PC-3 (cell line): ENCODE measurements at regions not wholly inside any gene's neighbourhood (a gene's known extent, or its start where the extent isn't known, plus 50 kb on each side); places are given as distances from the start of the nearest gene placed in this dataset.

Experiments used
- ATAC-seq: fragments of 200-7000 bp; cut with Tn5 transposase; 2 replicates; pipeline ENCODE4 v1.9.1; 2020; ENCODE audit warnings: mild to moderate bottlenecking, moderate library complexity
- BruUV-seq: library from RNA; stranded (reverse); fragments of 400-500 nt; replicated peaks from 2 replicates; lab custom pipeline; 2021; lab: Mats Ljungman, UMichigan
- CTCF ChIA-PET: fragments of 300-600 bp; sonication (Branson Sonifier 250); formaldehyde crosslinking; loops from one replicate; lab custom pipeline; 2022; ENCODE audit warnings: antibody characterized with exemption; lab: Charles Lee
- POLR2A ChIA-PET: fragments of 300-600 bp; sonication (Branson Sonifier 250); formaldehyde crosslinking; loops from one replicate; lab custom pipeline; 2022; ENCODE audit warnings: antibody characterized with exemption; ENCODE audit not compliant: unreplicated experiment; lab: Charles Lee
- DNase-seq: peaks from one replicate; pipeline ENCODE4 v3.0.0-alpha.2; 2015
- H2AFZ ChIP-seq: fragments of 300-600 bp; sonication (generic); 2 replicates; pipeline ENCODE4 v1.6.0; 2016; ENCODE audit warnings: antibody characterized with exemption, low read length
- H3F3A ChIP-seq: fragments of 300-600 bp; sonication (generic); one replicate; pipeline ENCODE4 v1.6.0; 2017; ENCODE audit warnings: antibody characterized with exemption, low read length, control low read depth, mild to moderate bottlenecking; ENCODE audit not compliant: unreplicated experiment
- H3K27ac ChIP-seq: fragments of 300-600 bp; sonication (generic); 2 replicates; pipeline ENCODE4 v1.5.1; 2016; ENCODE audit warnings: mild to moderate bottlenecking, low read length
- H3K27me3 ChIP-seq: fragments of 300-600 bp; sonication (generic); 2 replicates; pipeline ENCODE4 v1.6.1; 2016; ENCODE audit warnings: low read length, mixed read lengths
- H3K36me3 ChIP-seq: fragments of 300-600 bp; sonication (generic); 2 replicates; pipeline ENCODE4 v1.6.1; 2016; ENCODE audit warnings: low read depth, mixed run types, low read length, mixed read lengths
- H3K4me1 ChIP-seq: fragments of 300-600 bp; sonication (generic); 2 replicates; pipeline ENCODE4 v1.5.1; 2016; ENCODE audit warnings: low read length; ENCODE audit not compliant: insufficient read depth
- H3K4me2 ChIP-seq: fragments of 300-600 bp; sonication (generic); 2 replicates; pipeline ENCODE4 v1.6.0; 2016; ENCODE audit warnings: low read length
- H3K4me3 ChIP-seq: fragments of 300-600 bp; sonication (generic); 2 replicates; pipeline ENCODE4 v1.5.1; 2016; ENCODE audit warnings: mild to moderate bottlenecking, low read length, mixed read lengths
- H3K79me2 ChIP-seq: fragments of 300-600 bp; sonication (generic); 2 replicates; pipeline ENCODE4 v1.6.1; 2017; ENCODE audit warnings: low read length, mixed read lengths
- H3K9ac ChIP-seq: fragments of 300-600 bp; sonication (generic); 2 replicates; pipeline ENCODE4 v1.6.0; 2016; ENCODE audit warnings: mild to moderate bottlenecking, low read length
- H3K9me2 ChIP-seq: fragments of 300-600 bp; sonication (generic); replicated peaks from 2 replicates; pipeline ENCODE4 v1.6.1; 2016; ENCODE audit warnings: mixed run types, low read length, mixed read lengths
- H3K9me3 ChIP-seq: fragments of 300-600 bp; sonication (generic); 2 replicates; pipeline ENCODE4 v1.6.1; 2016; ENCODE audit warnings: low read length, mixed read lengths
- H4K20me1 ChIP-seq: fragments of 300-600 bp; sonication (generic); 2 replicates; pipeline ENCODE4 v1.6.1; 2016; ENCODE audit warnings: low read length, mixed read lengths
- CTCF ChIP-seq: fragments of 300-600 bp; sonication (generic); conservative IDR thresholded peaks from 2 replicates; pipeline ENCODE4 v1.5.1; 2017; ENCODE audit warnings: antibody characterized with exemption, low read depth, mild to moderate bottlenecking, low read length
- EZH2 ChIP-seq: fragments of 300-600 bp; sonication (generic); IDR thresholded peaks from one replicate; pipeline ENCODE4 v1.6.1; 2017; ENCODE audit warnings: antibody characterized with exemption, mild to moderate bottlenecking, low read length; ENCODE audit not compliant: unreplicated experiment
- EZH2phosphoT487 ChIP-seq: fragments of 300-600 bp; sonication (generic); IDR thresholded peaks from 2 replicates; pipeline ENCODE4 v1.6.1; 2018; ENCODE audit warnings: mild to moderate bottlenecking, antibody characterized with exemption, low read length, borderline replicate concordance
- intact Hi-C: fragments of 100-400 bp; cut with micrococcal nuclease; formaldehyde crosslinking; loops from 2 replicates; pipeline ENCODE4 v1.9.0; 2023

GRCh38 chr20:17870086-17870740 lies 98.4 kb downstream of the SNX5 start:
- no peak for ATAC-seq
- peaks cover 17% of the 10 kb centered on the region for H3K27me3 ChIP-seq
- no peak for DNase-seq
- TF ChIP-seq EZH2phosphoT487 (no peak), CTCF (no peak), EZH2 (no peak)
- ChIA-PET POLR2A (no interaction called here), CTCF (no interaction called here)
- peaks cover 10% of the 10 kb centered on the region for H3K4me1 ChIP-seq
- no peaks in the 10 kb centered on the region for H3F3A ChIP-seq
- H3K9me2 ChIP-seq, result no peaks in the 10 kb centered on the region
- H3K9ac ChIP-seq, result no peak overlapping the region
- no peak overlapping the region for H3K4me2 ChIP-seq
- intact Hi-C loops, result no loop called here
- no peaks in the 10 kb centered on the region for H3K9me3 ChIP-seq
- no peaks in the 10 kb centered on the region for H3K79me2 ChIP-seq
- BruUV-seq, result no TSS peak
- H3K4me3 ChIP-seq, result no peak overlapping the region
- H3K27ac ChIP-seq, result no peak overlapping the region
- no peaks in the 10 kb centered on the region for H3K36me3 ChIP-seq
- no peak overlapping the region for H2AFZ ChIP-seq
- H4K20me1 ChIP-seq, result no peaks in the 10 kb centered on the region

GRCh38 chr20:17869295-17869994 lies 99.1 kb downstream of the SNX5 start:
- no peak overlapping the region for H3K4me2 ChIP-seq
- intact Hi-C loops, result no loop called here
- H4K20me1 ChIP-seq, result no peaks in the 10 kb centered on the region
- ChIA-PET CTCF (no interaction called here), POLR2A (no interaction called here)
- H2AFZ ChIP-seq, result no peak overlapping the region
- H3K9ac ChIP-seq, result no peak overlapping the region
- no peak for DNase-seq
- TF ChIP-seq CTCF, result no peak
- no peak for TF ChIP-seq EZH2
- no peak for TF ChIP-seq EZH2phosphoT487
- no peaks in the 10 kb centered on the region for H3K9me3 ChIP-seq
- no peaks in the 10 kb centered on the region for H3K9me2 ChIP-seq
- no peaks in the 10 kb centered on the region for H3K79me2 ChIP-seq
- no TSS peak for BruUV-seq
- H3K27me3 ChIP-seq, result peaks cover 17% of the 10 kb centered on the region
- 0 out of 2 replicates have a peak, but pooled peaks cover 2% of the 10 kb centered on the region for H3K4me1 ChIP-seq
- ATAC-seq, result no peak
- H3K27ac ChIP-seq, result no peak overlapping the region
- H3K4me3 ChIP-seq, result no peak overlapping the region
- no peaks in the 10 kb centered on the region for H3K36me3 ChIP-seq
- no peaks in the 10 kb centered on the region for H3F3A ChIP-seq

GRCh38 chr20:17868700-17869231 lies 99.8 kb downstream of the SNX5 start:
- H3K27me3 ChIP-seq, result peaks cover 17% of the 10 kb centered on the region
- no TSS peak for BruUV-seq
- no peaks in the 10 kb centered on the region for H3K9me3 ChIP-seq
- H3K27ac ChIP-seq, result no peak overlapping the region
- DNase-seq, result no peak
- no peaks in the 10 kb centered on the region for H3K9me2 ChIP-seq
- no peak overlapping the region for H3K9ac ChIP-seq
- H3K36me3 ChIP-seq, result no peaks in the 10 kb centered on the region
- H2AFZ ChIP-seq, result no peak overlapping the region
- no peak overlapping the region for H3K4me2 ChIP-seq
- H3K4me3 ChIP-seq, result no peak overlapping the region
- no peaks in the 10 kb centered on the region for H3F3A ChIP-seq
- intact Hi-C loops, result no loop called here
- ATAC-seq, result no peak
- TF ChIP-seq EZH2 (no peak), CTCF (no peak), EZH2phosphoT487 (no peak)
- no peaks in the 10 kb centered on the region for H3K4me1 ChIP-seq
- CTCF ChIA-PET, result no interaction called here
- H3K79me2 ChIP-seq, result no peaks in the 10 kb centered on the region
- no peaks in the 10 kb centered on the region for H4K20me1 ChIP-seq
- POLR2A ChIA-PET, result no interaction called here
